NB4 (cell line): ENCODE measurements at regions not wholly inside any gene's neighbourhood (a gene's known extent, or its start where the extent isn't known, plus 50 kb on each side); places are given as distances from the start of the nearest gene placed in this dataset.

Experiments
- CTCF ChIP-seq: IDR thresholded peaks from one replicate; pipeline ENCODE4 v1.5.1; 2012; ENCODE audit warnings: low read depth, low read length
- MAX ChIP-seq: IDR thresholded peaks from 2 replicates; pipeline ENCODE4 v1.6.1; 2011; ENCODE audit warnings: low read depth, low read length
- POLR2A ChIP-seq: IDR thresholded peaks from 2 replicates; pipeline ENCODE4 v1.6.1; 2011; ENCODE audit warnings: mild to moderate bottlenecking; ENCODE audit not compliant: insufficient read length; ENCODE audit errors: extremely low read depth

- no peak for TF ChIP-seq CTCF
- no peak for TF ChIP-seq POLR2A
- TF ChIP-seq MAX, result no peak
These were observed 333.6 kb upstream of the IGFBP7 start for GRCh38 chr4:57443787-57444186.
